IMR-90 (cell line): ENCODE measurements at regions not wholly inside any gene's neighbourhood (a gene's known extent, or its start where the extent isn't known, plus 50 kb on each side); places are given as distances from the start of the nearest gene placed in this dataset.

Source experiments
- ATAC-seq: fragments of 200-7000 bp; cut with Tn5 transposase; 2 replicates; pipeline ENCODE4 v1.9.1; 2020; ENCODE audit warnings: low read depth, mild to moderate bottlenecking, moderate library complexity
- BruUV-seq: library from RNA; stranded (reverse); fragments of 400-500 nt; replicated peaks from 2 replicates; lab custom pipeline; 2021; lab: Mats Ljungman, UMichigan
- CTCF ChIA-PET: fragments of 300-600 bp; formaldehyde crosslinking; extraction: SDS; loops from one replicate; lab custom pipeline; 2021; ENCODE audit warnings: antibody characterized with exemption; lab: Yijun Ruan, JAX
- POLR2A ChIA-PET: fragments of 300-600 bp; sonication (Branson Sonifier 250); formaldehyde crosslinking; loops from one replicate; lab custom pipeline; 2022; ENCODE audit warnings: antibody characterized with exemption; ENCODE audit not compliant: unreplicated experiment; lab: Charles Lee
- DNase-seq: peaks from one replicate; pipeline ENCODE4 v3.0.0; 2013
- H2AFZ ChIP-seq: replicated peaks from 2 replicates; pipeline ENCODE3; 2013; ENCODE audit warnings: low read length, mild to moderate bottlenecking; ENCODE audit not compliant: poor library complexity
- H2AK5ac ChIP-seq: 2 replicates; pipeline ENCODE4 v1.6.1; 2013; ENCODE audit warnings: low read depth, low read length, inconsistent platforms
- H2AK9ac ChIP-seq: replicated peaks from 2 replicates; pipeline ENCODE3; 2013; ENCODE audit warnings: mild to moderate bottlenecking, low read depth, low read length, moderate library complexity; ENCODE audit not compliant: poor library complexity
- H2BK120ac ChIP-seq: 2 replicates; pipeline ENCODE4 v1.6.1; 2013; ENCODE audit warnings: low read depth, low read length, inconsistent platforms
- H2BK15ac ChIP-seq: 3 replicates; pipeline ENCODE4 v1.6.1; 2013; ENCODE audit warnings: low read depth, low read length, inconsistent platforms
- H2BK20ac ChIP-seq: 2 replicates; pipeline ENCODE4 v1.6.1; 2013; ENCODE audit warnings: low read depth, mild to moderate bottlenecking, inconsistent platforms, low read length, moderate library complexity
- H2BK5ac ChIP-seq: 2 replicates; pipeline ENCODE4 v1.6.1; 2013; ENCODE audit warnings: mild to moderate bottlenecking, low read depth, low read length, inconsistent platforms; ENCODE audit not compliant: poor library complexity, severe bottlenecking
- H3K14ac ChIP-seq: replicated peaks from 2 replicates; pipeline ENCODE4 v1.6.1; 2013; ENCODE audit warnings: low read depth, low read length, inconsistent platforms
- H3K18ac ChIP-seq: 2 replicates; pipeline ENCODE4 v1.6.1; 2013; ENCODE audit warnings: low read depth, low read length, control low read depth
- H3K23ac ChIP-seq: 2 replicates; pipeline ENCODE4 v1.6.1; 2013; ENCODE audit warnings: low read depth, low read length, inconsistent platforms
- H3K27ac ChIP-seq: 2 replicates; pipeline ENCODE4 v1.5.1; 2013; ENCODE audit warnings: mild to moderate bottlenecking, control low read depth, low read length; ENCODE audit not compliant: insufficient read depth
- H3K27me3 ChIP-seq: 2 replicates; pipeline ENCODE4 v1.6.1; 2013; ENCODE audit warnings: low read length; ENCODE audit not compliant: control insufficient read depth, insufficient read depth
- H3K36me3 ChIP-seq: 2 replicates; pipeline ENCODE4 v1.6.1; 2013; ENCODE audit warnings: low read length, mixed read lengths; ENCODE audit not compliant: control insufficient read depth, insufficient read depth
- H3K4ac ChIP-seq: 2 replicates; pipeline ENCODE4 v1.6.1; 2013; ENCODE audit warnings: low read depth, low read length, inconsistent platforms
- H3K4me1 ChIP-seq: 2 replicates; pipeline ENCODE4 v1.6.1; 2013; ENCODE audit warnings: low read length, mixed read lengths; ENCODE audit not compliant: control insufficient read depth, insufficient read depth
- H3K4me2 ChIP-seq: 2 replicates; pipeline ENCODE4 v1.6.1; 2013; ENCODE audit warnings: low read depth, mild to moderate bottlenecking, control low read depth, low read length, moderate library complexity
- H3K4me3 ChIP-seq: 2 replicates; pipeline ENCODE4 v1.5.1; 2013; ENCODE audit warnings: low read depth, mild to moderate bottlenecking, control low read depth, low read length, moderate library complexity; ENCODE audit not compliant: insufficient read depth
- H3K56ac ChIP-seq: 2 replicates; pipeline ENCODE4 v1.6.1; 2013; ENCODE audit warnings: low read length, inconsistent platforms; ENCODE audit not compliant: insufficient read depth; ENCODE audit errors: extremely low read depth
- H3K79me1 ChIP-seq, 2 experiments: 2 replicates each; pipeline ENCODE4 v1.6.1; 2013; ENCODE audit warnings: low read length in 2 of 2, inconsistent platforms in 1 of 2, low read depth in 1 of 2
- H3K9ac ChIP-seq: 2 replicates; pipeline ENCODE4 v1.6.1; 2013; ENCODE audit warnings: low read depth, low read length, control low read depth
- H3K9me1 ChIP-seq: 2 replicates; pipeline ENCODE4 v1.6.1; 2013; ENCODE audit warnings: low read length, inconsistent platforms; ENCODE audit not compliant: insufficient read depth
- H3K9me3 ChIP-seq: 2 replicates; pipeline ENCODE4 v1.6.1; 2013; ENCODE audit warnings: low read length; ENCODE audit not compliant: control insufficient read depth, insufficient read depth
- H4K20me1 ChIP-seq: 2 replicates; pipeline ENCODE4 v1.6.1; 2013; ENCODE audit warnings: low read length, inconsistent platforms; ENCODE audit not compliant: insufficient read depth
- H4K5ac ChIP-seq: 2 replicates; pipeline ENCODE4 v1.6.1; 2013; ENCODE audit warnings: mild to moderate bottlenecking, low read depth, low read length, control low read depth
- H4K8ac ChIP-seq, 2 experiments: 2 replicates each; pipeline ENCODE4 v1.6.1; 2013; ENCODE audit warnings: low read depth in 2 of 2, low read length in 2 of 2, control low read depth in 1 of 2, inconsistent platforms in 1 of 2
- H4K91ac ChIP-seq: 2 replicates; pipeline ENCODE4 v1.6.1; 2013; ENCODE audit warnings: low read depth, low read length, inconsistent platforms; ENCODE audit not compliant: insufficient read depth
- BHLHE40 ChIP-seq: fragments of 150-350 bp; IDR thresholded peaks from 2 replicates; pipeline ENCODE4 v1.6.1; 2016; ENCODE audit warnings: mild to moderate bottlenecking, low read depth, low read length
- CEBPB ChIP-seq: IDR thresholded peaks from 2 replicates; pipeline ENCODE4 v1.6.1; 2012; ENCODE audit warnings: low read depth, low read length, improper control_type of control experiment
- CHD1 ChIP-seq: IDR thresholded peaks from 2 replicates; pipeline ENCODE4 v1.6.1; 2012; ENCODE audit warnings: low read depth, low read length, improper control_type of control experiment
- FOS ChIP-seq: fragments of 150-350 bp; IDR thresholded peaks from 2 replicates; pipeline ENCODE4 v1.6.1; 2016; ENCODE audit warnings: low read depth, low read length
- MAFK ChIP-seq: IDR thresholded peaks from 2 replicates; pipeline ENCODE4 v1.6.1; 2012; ENCODE audit warnings: low read depth, low read length, improper control_type of control experiment
- MAZ ChIP-seq: IDR thresholded peaks from 2 replicates; pipeline ENCODE4 v1.6.1; 2012; ENCODE audit warnings: low read depth, mild to moderate bottlenecking, low read length, improper control_type of control experiment, moderate library complexity, borderline replicate concordance
- MXI1 ChIP-seq: IDR thresholded peaks from 2 replicates; pipeline ENCODE4 v1.6.1; 2012; ENCODE audit warnings: low read depth, mild to moderate bottlenecking, low read length, moderate library complexity, borderline replicate concordance
- NFE2L2 ChIP-seq: fragments of 150-350 bp; IDR thresholded peaks from 2 replicates; pipeline ENCODE4 v1.6.1; 2016; ENCODE audit warnings: low read depth, mild to moderate bottlenecking, low read length
- POLR2A ChIP-seq: IDR thresholded peaks from 2 replicates; pipeline ENCODE4 v1.6.1; 2012; ENCODE audit warnings: mild to moderate bottlenecking, low read depth, low read length
- RAD21 ChIP-seq: IDR thresholded peaks from 2 replicates; pipeline ENCODE4 v1.6.1; 2012; ENCODE audit warnings: low read length, improper control_type of control experiment
- RCOR1 ChIP-seq: IDR thresholded peaks from 2 replicates; pipeline ENCODE4 v1.6.1; 2012; ENCODE audit warnings: mild to moderate bottlenecking, low read length, improper control_type of control experiment; ENCODE audit not compliant: insufficient replicate concordance
- RFX5 ChIP-seq: IDR thresholded peaks from 2 replicates; pipeline ENCODE4 v1.8.0; 2012; ENCODE audit warnings: low read depth, mild to moderate bottlenecking, low read length, moderate library complexity
- SMC3 ChIP-seq: fragments of 150-350 bp; IDR thresholded peaks from 2 replicates; pipeline ENCODE4 v1.6.1; 2016; ENCODE audit warnings: low read depth, mild to moderate bottlenecking, antibody characterized with exemption, low read length, moderate library complexity
- WGBS, 2 experiments: methylation state at CpG; one replicate each; pipeline versions ENCODE4 v1.1.5 to v1.1.7; 2013; ENCODE audit warnings: missing lambda C conversion rate in 2 of 2; ENCODE audit not compliant: insufficient read length in 1 of 2; ENCODE audit errors: extremely low coverage in 2 of 2; 5-methylcytosine and 5-hydroxymethylcytosine counted together
- dilution Hi-C: fragments of 300-500 bp; cut with HindIII; formaldehyde crosslinking; loops from one replicate; pipeline ENCODE4 v1.14.3; 2018; ENCODE audit warnings: low sequenced_read_pairs; ENCODE audit not compliant: unreplicated experiment
- in situ Hi-C: fragments of 300-500 bp; cut with MboI; formaldehyde crosslinking; loops from 3 replicates; pipeline ENCODE4 v1.14.3; 2019; ENCODE audit warnings: low sequenced_read_pairs, inconsistent platforms, mixed read lengths
- intact Hi-C: fragments of 100-400 bp; cut with micrococcal nuclease; formaldehyde crosslinking; loops from 2 replicates; pipeline ENCODE4 v1.10.0; 2022
- TF ChIP-seq, protein P1 (sequence below): fragments of 150-350 bp; IDR thresholded peaks from 2 replicates; pipeline ENCODE4 v1.6.1; 2017; ENCODE audit warnings: mild to moderate bottlenecking, antibody characterized with exemption, low read length, low read depth
- TF ChIP-seq, protein P2 (sequence below): fragments of 150-350 bp; IDR thresholded peaks from 2 replicates; pipeline ENCODE4 v1.6.1; 2016; ENCODE audit warnings: low read depth, mild to moderate bottlenecking, low read length, moderate library complexity, borderline replicate concordance
- TF ChIP-seq, protein P3 (sequence below): conservative IDR thresholded peaks from 2 replicates; pipeline ENCODE4 v1.5.1; 2012; ENCODE audit warnings: mild to moderate bottlenecking, low read depth, low read length, improper control_type of control experiment

DNA sequence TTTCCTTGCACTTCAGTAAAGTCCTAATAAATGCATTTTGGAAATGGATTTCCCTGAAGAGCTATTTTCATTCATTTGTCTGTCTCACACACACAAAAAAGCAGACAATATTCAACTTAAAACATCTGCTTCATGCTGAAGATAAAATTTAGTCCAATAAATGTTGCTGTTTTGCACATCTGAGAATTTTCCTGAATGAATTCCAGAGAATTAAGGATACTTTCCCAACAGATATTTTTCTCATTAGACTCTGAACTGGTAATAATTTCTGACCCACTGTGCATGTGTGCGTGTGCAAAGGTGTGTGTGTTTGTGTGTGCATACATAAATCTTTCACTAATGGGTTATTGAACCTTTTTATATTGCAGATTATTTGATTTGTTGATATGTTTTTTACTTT lies 390.2 kb upstream of the TMEFF2 start:
- H3K27me3 ChIP-seq, result no peaks in the 10 kb centered on the region
- H3K4me2 ChIP-seq, result no peak overlapping the region
- whole genome bisulfite sequencing, 2 experiments, result no CpG with 5 or more reads among the region's 1 CpG
- DNase-seq, result no peak
- no peak overlapping the region for H3K9ac ChIP-seq
- no peak overlapping the region for H3K23ac ChIP-seq
- H3K56ac ChIP-seq, result no peak overlapping the region
- H2AK9ac ChIP-seq, result no peak overlapping the region
- no peak overlapping the region for H4K91ac ChIP-seq
- H2AK5ac ChIP-seq, result no peak overlapping the region
- H3K36me3 ChIP-seq, result no peaks in the 10 kb centered on the region
- no TSS peak for BruUV-seq
- H4K8ac ChIP-seq, result no peak overlapping the region
- CTCF ChIA-PET, result no interaction called here
- H3K4me3 ChIP-seq, result no peak overlapping the region
- no peak overlapping the region for H4K5ac ChIP-seq
- ATAC-seq, result no peak
- H3K18ac ChIP-seq, result no peak overlapping the region
- no peaks in the 10 kb centered on the region for H3K79me1 ChIP-seq
- no peak overlapping the region for H2AFZ ChIP-seq
- H2BK120ac ChIP-seq, result no peak overlapping the region
- no peak overlapping the region for H2BK15ac ChIP-seq
- H2BK5ac ChIP-seq, result no peak overlapping the region
- H4K20me1 ChIP-seq, result no peaks in the 10 kb centered on the region
- no peaks in the 10 kb centered on the region; the same call in 1 of the 2 replicates for H3K9me3 ChIP-seq
- POLR2A ChIA-PET, result no interaction called here
- intact Hi-C loops (no loop called here), dilution Hi-C loops (no loop called here), in situ Hi-C loops (no loop called here)
- no peak overlapping the region for H3K4ac ChIP-seq
- TF ChIP-seq SMC3 (no peak), RCOR1 (no peak), NFE2L2 (no peak), RAD21 (no peak), RFX5 (no peak), CEBPB (no peak), CHD1 (no peak), FOS (no peak), MXI1 (no peak), POLR2A (no peak), MAFK (no peak), MAZ (no peak), BHLHE40 (no peak)
- TF ChIP-seq, protein P1, sequence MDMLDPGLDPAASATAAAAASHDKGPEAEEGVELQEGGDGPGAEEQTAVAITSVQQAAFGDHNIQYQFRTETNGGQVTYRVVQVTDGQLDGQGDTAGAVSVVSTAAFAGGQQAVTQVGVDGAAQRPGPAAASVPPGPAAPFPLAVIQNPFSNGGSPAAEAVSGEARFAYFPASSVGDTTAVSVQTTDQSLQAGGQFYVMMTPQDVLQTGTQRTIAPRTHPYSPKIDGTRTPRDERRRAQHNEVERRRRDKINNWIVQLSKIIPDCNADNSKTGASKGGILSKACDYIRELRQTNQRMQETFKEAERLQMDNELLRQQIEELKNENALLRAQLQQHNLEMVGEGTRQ, result no peak
- TF ChIP-seq, protein P2, sequence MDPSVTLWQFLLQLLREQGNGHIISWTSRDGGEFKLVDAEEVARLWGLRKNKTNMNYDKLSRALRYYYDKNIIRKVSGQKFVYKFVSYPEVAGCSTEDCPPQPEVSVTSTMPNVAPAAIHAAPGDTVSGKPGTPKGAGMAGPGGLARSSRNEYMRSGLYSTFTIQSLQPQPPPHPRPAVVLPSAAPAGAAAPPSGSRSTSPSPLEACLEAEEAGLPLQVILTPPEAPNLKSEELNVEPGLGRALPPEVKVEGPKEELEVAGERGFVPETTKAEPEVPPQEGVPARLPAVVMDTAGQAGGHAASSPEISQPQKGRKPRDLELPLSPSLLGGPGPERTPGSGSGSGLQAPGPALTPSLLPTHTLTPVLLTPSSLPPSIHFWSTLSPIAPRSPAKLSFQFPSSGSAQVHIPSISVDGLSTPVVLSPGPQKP, result no peak
- TF ChIP-seq, protein P3, sequence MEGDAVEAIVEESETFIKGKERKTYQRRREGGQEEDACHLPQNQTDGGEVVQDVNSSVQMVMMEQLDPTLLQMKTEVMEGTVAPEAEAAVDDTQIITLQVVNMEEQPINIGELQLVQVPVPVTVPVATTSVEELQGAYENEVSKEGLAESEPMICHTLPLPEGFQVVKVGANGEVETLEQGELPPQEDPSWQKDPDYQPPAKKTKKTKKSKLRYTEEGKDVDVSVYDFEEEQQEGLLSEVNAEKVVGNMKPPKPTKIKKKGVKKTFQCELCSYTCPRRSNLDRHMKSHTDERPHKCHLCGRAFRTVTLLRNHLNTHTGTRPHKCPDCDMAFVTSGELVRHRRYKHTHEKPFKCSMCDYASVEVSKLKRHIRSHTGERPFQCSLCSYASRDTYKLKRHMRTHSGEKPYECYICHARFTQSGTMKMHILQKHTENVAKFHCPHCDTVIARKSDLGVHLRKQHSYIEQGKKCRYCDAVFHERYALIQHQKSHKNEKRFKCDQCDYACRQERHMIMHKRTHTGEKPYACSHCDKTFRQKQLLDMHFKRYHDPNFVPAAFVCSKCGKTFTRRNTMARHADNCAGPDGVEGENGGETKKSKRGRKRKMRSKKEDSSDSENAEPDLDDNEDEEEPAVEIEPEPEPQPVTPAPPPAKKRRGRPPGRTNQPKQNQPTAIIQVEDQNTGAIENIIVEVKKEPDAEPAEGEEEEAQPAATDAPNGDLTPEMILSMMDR, result no peak
- H3K14ac ChIP-seq, result no peak overlapping the region
- no peaks in the 10 kb centered on the region for H3K9me1 ChIP-seq
- no peak overlapping the region for H3K27ac ChIP-seq
- H2BK20ac ChIP-seq, result no peak overlapping the region
- no peaks in the 10 kb centered on the region for H3K4me1 ChIP-seq
